ENCODE measurements at regions not wholly inside any gene's neighbourhood (a gene's known extent, or its start where the extent isn't known, plus 50 kb on each side); places are given as distances from the start of the nearest gene placed in this dataset.

- ChIA-PET POLR2A (no interaction called here), CTCF (no interaction called here)
- DNase-seq (ENCODE audit: extremely low spot score): no peak
- no peak for TF ChIP-seq CTCF (IDR thresholded peaks at IDR 0.05; ENCODE audit: control extremely low read depth, extremely low read depth, low read depth, missing control alignments)
These were observed 856.5 kb upstream of the ARPP21 start for GRCh38 chr3:34782871-34783270.

DNA sequence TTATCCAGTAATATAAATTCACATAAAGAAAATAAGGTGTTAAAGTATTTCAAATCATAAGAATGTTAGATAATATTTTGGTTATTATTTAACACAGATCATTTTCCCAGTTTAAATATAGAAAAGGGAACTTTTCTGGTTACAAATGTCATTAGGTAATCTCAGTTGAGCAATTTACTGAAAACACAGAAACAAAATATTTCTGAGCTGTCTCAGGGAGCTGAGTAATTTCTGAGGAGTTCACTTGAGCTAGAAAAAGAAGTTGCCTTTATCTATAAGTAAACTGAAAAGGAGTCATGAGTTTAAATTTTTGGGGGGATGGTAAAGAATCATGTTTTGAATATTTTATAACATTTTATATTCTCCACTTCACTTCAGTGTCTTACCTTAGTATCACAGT is 855.4 kb upstream of the ARPP21 start:
- no peak for DNase-seq (ENCODE audit: extremely low spot score)
- POLR2A ChIA-PET: no interaction called here
- TF ChIP-seq CTCF (IDR thresholded peaks at IDR 0.05; ENCODE audit: control extremely low read depth, extremely low read depth, low read depth, missing control alignments): no peak
- CTCF ChIA-PET: interaction anchor here (1.1 kb wide), 1 partner anchor 49 kb away, joined by 3 read pairs; no protein-coding TSS in a partner anchor

DNA sequence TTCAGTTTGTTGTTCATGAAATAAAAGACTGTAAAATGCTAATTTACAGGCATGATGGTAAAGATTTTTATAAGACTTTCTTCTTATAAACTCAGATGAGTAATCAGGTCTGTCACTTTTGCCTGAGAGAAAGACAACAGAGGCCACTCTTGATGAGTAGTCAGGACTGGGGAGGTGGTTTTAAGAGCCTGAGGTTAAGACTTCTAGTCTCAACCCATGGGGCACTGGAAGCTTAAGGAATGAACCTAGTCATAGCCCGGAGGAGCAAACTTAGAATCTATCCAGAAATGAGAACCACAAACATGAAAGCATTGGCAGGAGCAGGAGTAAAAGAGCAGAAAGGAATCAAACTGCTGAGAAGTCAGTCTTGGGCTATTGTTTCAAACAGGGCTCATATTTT is 846.3 kb upstream of the ARPP21 start:
- CTCF ChIA-PET: interaction anchor here (1.1 kb wide), 1 partner anchor 11 kb away, joined by 3 read pairs; no protein-coding TSS in a partner anchor

DNA sequence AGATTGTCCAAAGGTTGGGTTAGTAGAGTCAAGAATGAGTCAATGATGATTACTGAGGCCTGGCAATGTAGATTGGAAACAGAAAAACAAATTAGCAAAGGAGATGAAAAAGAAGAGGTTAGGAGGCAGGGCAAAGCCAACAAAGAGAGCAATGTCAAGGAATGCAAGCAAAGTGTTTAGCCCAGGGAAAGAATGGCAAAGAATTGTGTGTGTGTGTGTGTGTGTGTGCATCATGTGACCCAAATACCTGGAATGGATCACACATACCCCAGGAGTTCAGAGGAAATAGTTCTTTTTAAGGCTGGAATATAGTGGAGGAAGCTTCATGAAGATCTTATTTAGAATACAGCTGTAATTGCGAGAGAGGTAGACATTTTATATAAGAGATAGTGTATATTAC is 831.7 kb upstream of the ARPP21 start:
- TF ChIP-seq CTCF (IDR thresholded peaks at IDR 0.05; ENCODE audit: control extremely low read depth, extremely low read depth, low read depth, missing control alignments): no peak
- POLR2A ChIA-PET: no interaction called here
- no peak for DNase-seq (ENCODE audit: extremely low spot score)
- CTCF ChIA-PET: interaction anchor here (2.6 kb wide), 1 partner anchor 8 kb away, joined by 10 read pairs; no protein-coding TSS in a partner anchor

More for the DNA sequence above, 846.3 kb upstream of the ARPP21 start:
- POLR2A ChIA-PET: no interaction called here
- TF ChIP-seq CTCF (IDR thresholded peaks at IDR 0.05; ENCODE audit: control extremely low read depth, extremely low read depth, low read depth, missing control alignments): no peak
- no peak for DNase-seq (ENCODE audit: extremely low spot score)

- ChIA-PET POLR2A (no interaction called here), CTCF (interaction anchor here (1.2 to 2.6 kb wide), 4 partner anchors 9 to 19 kb away, joined by 3 to 10 read pairs (median 4); no protein-coding TSS in a partner anchor)
- no peak for DNase-seq (ENCODE audit: extremely low spot score)
- TF ChIP-seq CTCF (IDR thresholded peaks at IDR 0.05; ENCODE audit: control extremely low read depth, extremely low read depth, low read depth, missing control alignments): no peak
These were observed 831.0 kb upstream of the ARPP21 start for GRCh38 chr3:34808287-34808686.

GRCh38 chr3:34828847-34829246 is 810.5 kb upstream of the ARPP21 start:
- TF ChIP-seq CTCF (IDR thresholded peaks at IDR 0.05; ENCODE audit: control extremely low read depth, extremely low read depth, low read depth, missing control alignments): no peak
- no peak for DNase-seq (ENCODE audit: extremely low spot score)
- ChIA-PET CTCF (no interaction called here), POLR2A (no interaction called here)
